CD4-positive, alpha-beta T cell treated with Interleukin-6 at 100 ng/mL for 8 hours (primary cell): ENCODE measurements at regions not wholly inside any gene's neighbourhood (a gene's known extent, or its start where the extent isn't known, plus 50 kb on each side); places are given as distances from the start of the nearest gene placed in this dataset.
"Not testable (repeated sequence)": the region's sequence is repeated elsewhere in the genome, so short reads cannot be mapped to it uniquely, and the experiment has no call there.

ENCODE experiments used
- DNase-seq: peaks from one replicate; pipeline ENCODE4 v3.0.0-alpha.2; 2020; ENCODE audit warnings: mixed read lengths, low spot score

GRCh38 chr18:22284581-22285360 lies 115.4 kb downstream of the GATA6 start:
- no peak for DNase-seq

GRCh38 chr18:22283855-22284254 lies 114.5 kb downstream of the GATA6 start:
- DNase-seq, result not testable (repeated sequence)

GRCh38 chr18:22283397-22283796 lies 114.0 kb downstream of the GATA6 start:
- no peak for DNase-seq

- no peak for DNase-seq
Observed at GRCh38 chr18:22283116-22283395, 113.7 kb downstream of the GATA6 start.

DNA sequence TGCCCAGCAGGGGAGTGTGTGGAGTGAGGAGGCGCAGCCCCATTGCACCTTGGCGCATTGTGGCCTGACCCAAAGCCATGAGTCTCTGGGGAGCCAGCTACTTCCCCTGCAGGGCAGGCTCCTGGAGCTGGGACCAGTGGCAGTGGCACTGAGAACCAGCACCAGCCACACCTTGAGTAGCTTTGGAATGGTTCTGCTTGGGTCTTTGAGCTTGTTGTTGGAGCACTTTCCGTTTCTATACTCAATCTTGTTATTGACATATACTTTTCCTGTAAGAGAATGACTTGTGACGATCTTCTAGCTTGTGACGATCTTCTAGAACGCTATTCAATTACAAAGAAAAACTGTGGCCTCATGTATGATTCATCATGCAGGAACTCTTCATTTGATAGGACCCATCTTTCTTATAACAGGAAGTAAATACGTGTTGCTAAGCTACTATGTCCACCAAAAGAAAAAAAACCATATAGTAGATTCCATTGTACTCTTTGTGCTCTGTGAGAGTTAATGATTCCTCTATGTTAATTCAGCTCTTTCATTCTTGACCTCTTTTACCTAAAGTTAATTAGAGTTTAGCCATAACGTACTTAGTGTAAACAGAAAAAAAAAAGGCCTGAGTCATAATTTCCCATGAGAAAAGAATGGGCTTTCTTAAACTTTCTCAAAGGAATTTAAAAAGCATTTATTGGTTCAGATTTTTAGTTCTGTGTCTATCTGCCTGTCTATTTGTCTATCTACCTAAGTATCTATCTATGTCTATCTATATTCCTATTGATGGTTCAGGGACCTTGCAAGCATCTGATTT lies 113.1 kb downstream of the GATA6 start:
- DNase-seq, result no peak

DNA sequence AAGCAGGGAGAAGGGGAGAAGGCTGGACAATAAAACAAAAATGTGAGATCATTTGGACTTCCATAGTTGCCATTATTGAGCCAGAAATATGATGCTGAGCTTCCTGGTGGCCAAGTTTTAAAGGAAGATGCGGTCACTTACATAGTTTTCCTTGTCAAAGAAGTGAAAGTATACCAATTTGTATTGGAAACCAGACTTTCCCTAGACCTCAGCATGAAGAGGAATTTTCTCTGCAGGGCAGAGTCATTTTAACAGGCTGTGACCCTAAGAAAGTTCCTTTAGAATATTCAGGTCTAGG lies 111.0 kb downstream of the GATA6 start:
- no peak for DNase-seq

DNA sequence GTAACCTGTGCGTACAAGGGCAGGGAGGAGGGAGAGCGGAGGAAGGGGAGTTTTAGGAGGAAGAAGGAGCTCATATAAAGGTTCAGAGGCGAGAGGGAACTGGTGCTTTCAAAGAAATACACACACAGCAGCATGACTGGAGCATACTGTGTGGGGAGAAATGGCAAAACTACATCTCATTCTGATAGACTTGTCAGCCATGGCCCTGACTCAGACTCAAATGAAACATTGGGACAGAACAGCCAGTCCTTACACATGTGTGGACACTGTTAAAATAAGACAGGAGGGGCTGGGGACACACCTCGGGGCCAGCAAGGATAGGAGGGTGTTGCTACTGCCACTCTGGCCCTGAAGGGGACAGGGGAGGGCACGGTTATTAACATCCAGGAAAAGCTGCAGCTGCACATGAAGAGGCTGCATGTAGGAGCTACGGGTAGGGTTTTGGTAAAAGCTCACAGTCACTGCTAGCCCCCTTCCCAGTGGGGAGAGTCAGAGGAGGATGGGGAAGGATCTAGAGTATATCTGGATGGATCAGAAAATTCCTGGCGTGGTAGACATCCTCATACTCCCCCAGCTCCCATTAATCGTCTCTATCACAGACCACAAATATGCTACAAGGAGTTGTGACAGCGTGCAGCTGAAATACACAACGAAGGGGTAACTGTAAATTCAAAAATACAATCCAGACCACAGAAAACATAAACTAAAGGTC lies 110.5 kb downstream of the GATA6 start:
- no peak for DNase-seq

DNA sequence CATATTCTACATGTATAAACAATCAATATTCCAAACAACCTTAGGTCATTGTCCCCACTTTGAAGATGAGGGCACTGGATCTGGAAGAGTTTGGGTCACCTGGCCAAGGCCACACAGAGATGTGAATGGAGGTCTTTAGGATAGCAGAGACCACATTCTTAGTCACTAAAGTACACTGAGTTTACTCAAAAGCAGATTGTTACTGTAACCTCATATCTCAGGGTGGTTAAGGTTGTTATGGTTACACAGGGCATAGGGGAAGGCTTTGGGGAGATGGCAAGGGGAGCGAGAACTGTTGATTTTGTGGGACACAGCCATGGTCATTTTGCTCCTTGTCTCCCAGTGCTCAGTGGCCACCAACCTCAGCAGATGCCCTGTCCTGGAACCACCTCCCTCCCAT lies 109.4 kb downstream of the GATA6 start:
- DNase-seq, result no peak

- no peak for DNase-seq
Observed at GRCh38 chr18:22277758-22278157, 108.4 kb downstream of the GATA6 start.

DNA sequence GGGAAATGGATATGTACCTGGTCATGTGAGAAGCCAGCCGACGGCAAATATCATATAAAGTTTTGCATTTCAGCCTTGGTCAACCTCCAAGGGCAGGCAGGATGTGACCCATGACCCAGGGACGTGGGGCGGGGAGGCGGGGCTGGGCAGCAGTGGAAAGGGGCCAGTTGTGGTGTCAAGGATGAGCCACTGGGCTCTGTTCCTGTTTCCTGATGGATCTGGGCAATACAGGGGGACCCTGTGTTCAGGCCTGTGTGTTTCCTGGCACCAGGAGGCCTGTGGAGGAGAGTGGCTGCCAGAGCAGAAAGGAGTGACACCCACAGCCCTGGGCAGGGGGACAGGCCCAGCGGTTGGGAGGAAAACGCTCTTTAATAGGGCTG lies 106.9 kb downstream of the GATA6 start:
- DNase-seq, result no peak

DNA sequence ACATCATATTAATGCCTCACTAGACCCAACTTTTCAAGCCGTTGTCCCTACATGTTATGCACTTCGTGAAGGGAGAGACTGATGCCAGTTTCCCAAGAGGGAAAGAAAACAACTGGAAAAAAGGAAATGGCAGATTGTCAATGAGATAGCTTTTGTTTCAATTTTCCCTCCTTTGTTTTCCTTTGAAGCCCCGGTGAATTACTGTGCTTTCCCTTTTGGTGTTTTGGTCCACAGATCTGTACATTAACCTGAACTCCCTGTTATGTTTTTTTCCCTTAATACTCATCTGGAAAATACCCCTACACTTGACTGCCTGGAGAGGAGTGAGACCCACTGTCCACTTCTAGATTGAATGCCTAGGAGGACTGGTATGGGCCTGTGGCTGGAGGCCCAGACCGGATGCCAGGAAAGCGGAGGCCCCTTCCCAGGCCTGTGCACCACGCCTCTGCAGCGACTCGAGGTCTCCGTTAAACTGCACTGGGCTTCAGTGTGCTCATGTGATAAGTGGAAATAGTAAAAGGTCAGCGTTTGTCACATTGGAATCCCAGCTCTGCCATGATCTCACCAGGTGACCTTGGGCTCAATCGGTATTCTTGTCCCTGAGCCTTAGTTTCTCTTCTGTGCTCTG lies 106.4 kb downstream of the GATA6 start:
- DNase-seq, result no peak

DNA sequence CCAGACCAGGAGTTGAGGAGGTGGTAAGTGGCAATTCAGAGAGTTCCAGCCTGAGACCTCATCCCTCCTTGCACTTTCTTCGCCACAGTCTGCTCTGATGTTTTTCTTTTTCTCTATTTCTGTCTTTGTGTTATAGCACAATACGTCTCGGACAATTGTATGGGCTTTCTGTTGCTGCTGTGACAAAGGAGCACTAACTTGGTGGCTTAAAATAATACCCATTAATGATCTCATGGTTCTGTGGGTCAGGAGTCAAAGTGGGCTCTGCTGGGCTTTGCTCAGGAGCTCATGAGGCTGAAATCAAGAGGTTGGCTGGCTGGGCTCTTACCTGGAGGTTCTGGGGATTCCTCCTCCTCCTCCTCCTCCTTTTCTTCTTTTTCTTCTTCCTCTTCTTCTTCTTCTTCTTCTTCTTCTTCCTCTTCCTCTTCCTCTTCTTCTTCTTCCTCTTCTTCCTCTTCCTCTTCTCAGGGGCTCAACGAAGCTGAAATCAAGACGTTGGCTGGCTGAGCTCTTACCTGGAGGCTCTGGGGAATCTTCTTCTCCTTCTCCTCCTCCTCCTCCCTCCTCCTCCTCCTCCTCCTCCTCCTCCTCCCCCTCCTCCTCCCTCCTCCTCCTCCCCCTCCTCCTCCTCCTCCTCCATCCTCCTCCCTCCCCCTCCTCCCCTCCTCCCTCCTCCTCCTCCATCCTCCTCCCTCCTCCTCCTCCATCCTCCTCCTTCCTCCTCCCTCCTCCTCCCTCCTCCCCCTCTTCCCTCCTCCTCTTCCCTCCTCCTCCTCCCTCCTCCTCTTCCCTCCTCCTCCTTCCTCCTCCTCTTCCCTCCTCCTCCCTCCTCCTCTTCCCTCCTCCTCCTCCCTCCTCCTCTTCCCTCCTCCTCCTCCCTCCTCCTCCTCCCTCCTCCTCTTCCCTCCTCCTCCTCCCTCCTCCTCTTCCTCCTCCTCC lies 104.0 kb downstream of the GATA6 start:
- no peak for DNase-seq

DNA sequence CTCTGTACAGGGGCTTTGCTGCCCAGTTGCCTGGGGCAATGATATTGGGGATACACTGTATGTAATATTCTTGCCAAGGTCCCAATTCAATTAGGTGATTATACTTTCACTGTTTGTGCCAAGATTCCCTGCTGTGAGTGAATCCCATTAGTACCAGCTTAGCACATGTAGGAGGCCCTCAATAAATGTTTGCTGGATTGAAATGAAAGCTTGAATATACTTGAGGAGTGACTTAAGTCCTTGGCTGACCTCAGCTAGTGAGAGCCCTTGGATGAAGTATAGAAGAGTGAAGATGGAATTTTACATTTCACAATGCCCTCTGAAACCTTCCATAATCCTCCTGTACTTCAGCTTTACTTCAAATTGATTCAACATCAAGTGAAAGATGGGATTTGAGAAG lies 102.9 kb downstream of the GATA6 start:
- no peak for DNase-seq

- no peak for DNase-seq
Observed at GRCh38 chr18:22271030-22271429, 101.6 kb downstream of the GATA6 start.

- no peak for DNase-seq
Observed at GRCh38 chr18:22268641-22269128, 99.3 kb downstream of the GATA6 start.

GRCh38 chr18:22267697-22268096 lies 98.3 kb downstream of the GATA6 start:
- no peak for DNase-seq

GRCh38 chr18:22267225-22267624 lies 97.8 kb downstream of the GATA6 start:
- DNase-seq, result no peak

GRCh38 chr18:22265838-22266237 lies 96.4 kb downstream of the GATA6 start:
- DNase-seq, result no peak

GRCh38 chr18:22260208-22260820 lies 90.9 kb downstream of the GATA6 start:
- no peak for DNase-seq

DNA sequence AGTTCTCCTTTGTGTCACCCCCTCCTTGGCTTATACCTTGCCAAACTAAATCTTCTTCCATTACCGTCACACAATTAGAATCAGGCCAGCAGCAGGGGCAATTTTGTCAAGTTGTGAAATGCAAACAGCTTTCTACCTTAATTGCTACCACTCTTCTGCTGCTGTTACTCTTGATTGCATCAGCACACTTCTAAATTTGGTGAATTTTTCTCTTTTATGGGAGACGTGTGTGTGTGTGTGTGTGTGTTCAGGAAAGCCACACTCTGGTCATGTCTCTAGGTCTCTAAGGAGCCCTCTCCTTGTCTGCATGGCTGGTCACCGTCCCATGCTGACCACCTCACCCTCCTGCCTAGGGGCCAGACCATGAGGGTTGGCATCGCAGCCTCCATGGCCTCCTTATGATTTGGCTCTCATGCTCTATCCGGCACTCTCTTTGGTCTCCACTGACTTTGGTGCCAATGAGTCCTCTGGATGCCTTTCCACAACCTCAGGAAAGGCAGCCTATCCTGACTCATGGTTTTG lies 87.7 kb downstream of the GATA6 start:
- DNase-seq, result no peak

- DNase-seq, result no peak
Observed at GRCh38 chr18:22254088-22254487, 84.7 kb downstream of the GATA6 start.
